HG03575 (cell line): ENCODE measurements at regions not wholly inside any gene's neighbourhood (a gene's known extent, or its start where the extent isn't known, plus 50 kb on each side); places are given as distances from the start of the nearest gene placed in this dataset.

Experiments
- ATAC-seq: cut with Tn5 transposase; IDR thresholded peaks from one replicate; pipeline ENCODE4 v1.9.1; 2021; ENCODE audit not compliant: unreplicated experiment, insufficient number of reproducible peaks, low FRiP score; ENCODE audit errors: extremely low read depth

DNA sequence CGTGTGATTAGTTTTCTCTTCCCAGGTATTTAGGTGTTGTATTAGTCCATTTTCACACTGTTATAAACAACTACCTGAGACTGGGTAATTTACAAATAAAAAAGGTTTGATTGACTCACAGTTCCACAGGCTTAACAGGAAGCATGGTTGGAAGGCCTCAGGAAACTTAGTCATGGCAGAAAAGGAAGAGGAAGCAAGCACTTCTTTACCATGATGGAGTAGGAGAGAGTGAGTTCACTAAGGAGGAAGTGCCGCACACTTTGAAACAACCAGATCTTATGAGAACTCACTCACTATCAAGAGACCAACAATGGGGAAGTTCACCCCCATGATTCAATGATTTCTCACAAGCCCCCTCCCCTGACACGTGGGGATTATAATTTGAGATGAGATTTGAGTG lies 1343.7 kb upstream of the GOT2 start:
- ATAC-seq, result no peak

DNA sequence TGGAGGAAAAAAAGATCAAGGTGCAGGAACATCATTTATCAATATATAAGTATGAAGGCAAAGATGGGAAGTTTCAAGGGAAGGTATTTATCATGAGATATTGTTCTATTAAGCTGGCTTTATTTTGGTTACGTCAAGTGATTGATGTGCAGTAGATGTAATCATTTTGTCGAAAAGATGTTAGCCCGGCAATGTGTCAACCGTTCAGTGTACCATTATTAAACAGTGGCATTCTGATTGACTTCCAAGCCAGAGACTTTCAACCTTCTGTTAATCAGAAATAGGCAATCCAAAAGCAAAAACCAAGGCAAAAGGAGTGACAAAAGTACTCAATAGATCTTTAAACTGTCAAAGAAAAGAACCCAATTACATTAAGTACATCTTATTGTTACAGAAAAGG lies 1340.3 kb upstream of the GOT2 start:
- ATAC-seq, result no peak

DNA sequence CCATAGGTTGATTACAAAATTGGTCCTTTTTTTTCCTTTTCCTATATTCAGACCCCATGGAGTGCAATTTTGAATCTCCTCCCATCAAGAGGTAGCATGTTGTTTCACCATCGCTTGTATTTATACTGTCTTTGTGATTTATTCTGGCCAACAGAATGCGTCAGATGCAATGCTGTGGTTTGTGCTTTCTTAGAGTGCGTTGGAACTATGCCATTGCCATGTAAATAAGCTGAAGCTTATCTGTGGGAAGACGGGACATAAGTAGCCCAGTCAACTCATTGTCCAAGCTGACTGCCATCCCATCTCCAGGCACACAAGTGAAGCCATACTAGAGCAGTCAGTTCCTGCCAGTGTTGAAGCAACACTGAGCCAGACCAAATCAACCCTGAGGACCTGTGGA lies 1339.3 kb upstream of the GOT2 start:
- no peak for ATAC-seq

DNA sequence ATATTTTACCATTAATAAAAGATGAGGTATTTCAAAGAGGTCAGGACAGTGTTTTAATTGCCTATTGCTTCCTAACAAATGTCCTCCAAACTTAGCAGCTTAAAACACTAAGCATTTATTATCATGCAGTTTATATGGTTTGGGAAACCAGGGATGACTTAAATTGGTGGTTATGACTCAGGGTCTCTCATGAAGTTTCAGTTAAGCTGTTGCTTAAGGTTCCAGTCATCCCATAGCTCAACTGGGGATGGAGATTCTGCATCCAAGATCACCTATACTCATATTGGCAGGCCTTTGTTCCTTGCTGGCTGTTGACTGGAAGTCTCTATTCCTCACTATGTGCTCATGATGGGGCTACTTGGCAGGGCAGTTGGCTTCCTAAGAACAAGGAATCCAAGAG lies 1329.9 kb upstream of the GOT2 start:
- no peak for ATAC-seq

DNA sequence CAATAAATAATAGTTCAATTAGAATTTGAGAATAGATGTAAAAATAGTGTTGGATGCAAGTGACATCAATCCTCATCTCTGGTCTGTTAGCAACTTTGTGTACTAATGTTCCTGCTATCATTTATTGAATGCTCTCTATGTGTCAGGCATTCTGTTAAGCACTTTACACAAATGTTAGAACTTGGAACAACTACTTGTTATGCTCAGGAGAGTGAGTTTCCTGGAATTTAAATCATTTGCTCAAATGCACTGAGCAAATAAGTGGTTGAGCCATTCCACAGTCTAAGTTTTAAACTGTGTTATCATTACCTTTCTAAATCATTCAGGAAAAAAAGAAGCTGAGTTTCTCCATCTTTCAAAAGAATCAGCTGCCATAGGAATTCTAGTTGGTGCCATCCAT lies 1327.3 kb upstream of the GOT2 start:
- no peak for ATAC-seq

DNA sequence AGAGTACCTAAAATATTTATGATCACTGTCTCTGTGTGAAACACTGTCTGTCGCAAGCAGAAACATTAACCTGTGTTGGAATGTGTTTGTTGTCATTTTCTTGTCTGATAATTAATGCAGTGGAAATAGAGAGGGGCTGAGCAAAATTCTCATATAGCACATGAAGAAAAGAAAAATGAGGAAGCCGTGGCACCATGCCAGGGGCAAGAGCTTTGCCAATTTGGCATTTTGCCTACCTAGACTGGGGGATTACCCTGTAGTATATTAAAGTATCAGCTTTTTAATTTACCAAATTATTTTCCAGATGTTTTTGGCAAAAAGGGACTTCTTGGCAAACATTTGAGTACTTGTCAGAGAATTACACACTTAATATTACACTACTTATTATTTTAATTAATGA lies 1326.6 kb upstream of the GOT2 start:
- ATAC-seq, result no peak

DNA sequence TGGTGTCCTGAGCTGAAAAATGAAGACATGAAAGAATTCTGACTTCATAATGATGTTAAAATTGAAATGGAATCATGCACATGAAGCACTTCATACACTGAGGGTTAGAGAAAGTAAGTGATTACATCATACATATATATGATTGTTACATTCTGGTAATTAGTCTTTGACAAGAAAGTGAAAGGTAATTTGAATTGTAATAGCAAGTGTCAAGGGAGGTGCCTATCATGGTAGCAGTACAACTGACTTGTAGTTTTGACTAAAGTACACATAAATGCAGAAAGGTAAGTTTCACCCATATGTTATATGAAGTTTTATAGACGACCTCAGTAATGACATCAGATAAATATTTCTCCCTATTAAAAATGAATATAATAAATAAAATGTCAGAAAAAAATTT lies 1325.0 kb upstream of the GOT2 start:
- no peak for ATAC-seq

DNA sequence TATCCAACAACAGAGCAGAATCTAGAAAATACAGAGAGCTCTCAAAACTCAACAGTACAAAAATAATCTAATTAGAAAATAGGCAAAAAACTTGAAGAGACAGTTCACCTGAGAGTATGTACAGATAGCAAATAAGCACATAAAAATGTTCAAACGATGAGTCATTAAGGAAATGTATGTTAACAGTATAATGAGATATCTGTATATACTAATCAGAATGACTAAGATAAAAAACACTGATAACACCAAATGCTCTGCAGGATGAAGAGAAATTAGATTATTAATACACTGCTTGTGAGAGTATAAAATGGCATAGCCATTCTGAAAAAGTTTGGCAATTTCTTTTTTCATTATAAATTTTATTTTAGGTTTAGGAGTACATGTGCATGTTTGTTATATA lies 1307.6 kb upstream of the GOT2 start:
- no peak for ATAC-seq

DNA sequence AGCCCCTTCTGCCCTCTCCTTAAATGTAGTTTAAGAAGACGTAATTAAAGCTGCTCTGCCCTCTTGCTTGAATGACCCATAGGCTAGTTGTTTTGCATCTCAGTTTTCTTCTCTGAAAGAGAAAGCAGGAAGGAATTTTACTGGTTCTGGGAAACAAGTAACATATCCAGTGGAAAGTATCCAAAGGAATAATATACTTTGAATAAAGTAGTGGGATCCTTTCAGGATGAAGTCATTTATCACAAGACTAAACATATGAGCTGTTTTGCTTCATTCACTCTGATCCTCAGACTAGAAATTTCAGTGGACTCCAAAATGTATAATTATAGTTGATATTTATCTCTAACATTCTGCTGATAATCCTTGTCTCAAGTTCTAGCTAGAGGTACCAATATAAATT lies 1297.6 kb upstream of the GOT2 start:
- ATAC-seq, result no peak

DNA sequence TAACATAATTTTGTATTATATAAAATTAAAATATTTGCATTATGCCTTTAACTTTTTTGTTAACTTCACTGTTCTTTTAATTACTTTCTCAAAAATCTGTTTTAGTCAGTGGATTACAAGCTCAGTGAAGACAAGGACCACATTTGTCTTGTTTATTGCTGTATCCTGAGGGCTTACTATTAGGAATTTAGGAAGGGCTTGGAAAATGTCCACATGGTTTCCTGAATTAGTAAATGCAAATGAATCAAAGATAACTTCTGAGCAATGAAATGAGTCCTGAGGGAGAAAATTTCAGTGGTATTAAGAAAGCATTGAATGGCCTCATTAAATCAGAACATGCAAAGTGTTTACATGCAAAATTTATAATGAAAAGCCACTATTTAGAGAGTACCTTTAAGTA lies 1293.2 kb upstream of the GOT2 start:
- no peak for ATAC-seq

DNA sequence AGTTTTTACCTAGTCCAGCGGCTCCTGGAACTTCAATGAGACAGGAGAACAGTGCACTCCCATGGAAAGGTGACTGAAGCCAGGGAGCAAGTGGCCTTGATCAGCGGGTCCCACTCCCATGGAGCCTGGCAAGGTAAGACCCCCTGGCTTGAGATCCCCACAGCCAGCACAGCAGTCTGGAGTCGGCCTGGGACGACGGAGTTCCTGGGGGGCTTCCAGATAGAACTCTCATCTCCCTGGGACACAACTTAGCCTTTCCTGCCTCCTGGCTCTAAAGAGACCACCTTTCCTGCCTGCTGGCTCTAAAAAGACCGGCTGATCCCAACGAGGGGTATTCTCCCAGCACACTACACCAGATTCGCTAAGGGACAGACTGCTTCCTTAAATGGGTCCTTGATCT lies 1279.0 kb upstream of the GOT2 start:
- no peak for ATAC-seq

DNA sequence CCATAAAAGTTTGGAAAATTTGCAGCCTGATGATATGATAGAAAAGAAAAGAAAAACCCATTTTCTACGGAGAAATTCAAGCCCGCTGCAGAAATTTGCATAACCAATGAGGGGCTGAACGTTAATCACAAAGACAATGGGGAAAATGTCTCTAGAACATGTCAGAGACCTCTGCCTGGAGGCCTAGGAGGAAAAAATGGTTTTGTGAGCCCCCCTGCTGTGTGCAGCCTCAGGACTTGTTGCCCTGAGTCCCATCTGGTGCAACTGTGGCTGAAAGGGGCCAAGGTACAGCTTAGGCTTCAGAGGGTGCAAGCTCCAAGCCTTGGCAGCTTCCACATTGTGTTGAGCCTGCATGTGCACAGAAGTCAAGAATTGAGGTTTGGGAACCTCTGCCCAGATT lies 1267.4 kb upstream of the GOT2 start:
- ATAC-seq, result no peak

DNA sequence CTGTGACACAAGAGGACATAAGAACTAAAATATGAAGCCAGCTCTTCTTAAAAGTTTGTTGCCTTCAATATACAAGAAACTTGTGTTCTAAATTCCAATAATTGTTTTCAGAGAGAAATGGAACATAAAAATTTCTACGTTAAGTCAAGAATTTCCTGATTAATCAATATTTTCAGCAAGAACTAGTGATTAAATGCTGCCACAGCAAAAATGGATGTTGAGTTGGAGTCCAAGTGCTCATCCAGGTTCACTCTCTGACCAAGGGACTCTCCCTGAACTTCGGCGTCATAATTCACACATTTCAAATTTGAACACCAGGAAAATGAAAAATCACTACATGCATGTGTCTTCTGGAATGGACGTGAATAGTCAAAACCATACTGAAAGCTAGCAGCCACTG lies 1263.6 kb upstream of the GOT2 start:
- no peak for ATAC-seq

DNA sequence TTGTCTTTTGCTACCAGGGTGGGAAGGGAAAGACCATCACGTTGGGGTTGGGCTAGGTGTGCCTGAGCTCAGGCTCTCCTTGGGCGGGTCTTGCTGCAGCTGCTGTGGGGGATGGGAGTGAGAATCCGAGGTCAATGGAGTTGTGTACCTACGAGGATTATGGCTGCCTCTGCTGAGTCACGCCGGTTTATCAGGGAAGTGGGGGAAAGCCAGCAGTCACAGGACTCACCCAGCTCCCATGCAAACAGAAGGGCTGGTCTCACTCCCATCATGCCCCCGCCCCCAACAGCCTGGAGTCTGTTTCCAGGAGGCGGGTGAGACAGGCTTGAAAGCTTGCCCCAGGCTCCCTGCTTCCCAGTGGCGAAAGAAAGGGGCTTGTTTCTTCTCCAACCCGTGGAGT lies 1259.0 kb upstream of the GOT2 start:
- ATAC-seq, result no peak

DNA sequence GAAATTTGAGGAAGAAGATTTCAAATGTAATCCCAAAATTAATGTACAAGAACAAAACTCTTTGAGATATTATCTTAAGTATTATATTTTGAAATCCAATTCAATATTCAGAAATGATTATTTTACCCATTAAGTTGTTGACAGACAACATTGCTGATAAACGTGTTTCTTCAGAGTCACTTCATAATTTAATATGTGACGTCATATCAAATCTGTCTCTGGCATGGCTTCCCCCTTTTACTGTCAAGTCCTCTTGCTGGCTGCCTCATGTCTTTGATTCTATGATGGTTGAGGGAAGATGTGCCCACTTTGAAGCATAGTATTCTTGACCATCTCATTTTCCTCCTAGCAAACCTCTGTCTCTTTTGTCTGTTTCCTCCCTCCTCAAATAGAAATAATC lies 1257.1 kb upstream of the GOT2 start:
- no peak for ATAC-seq

DNA sequence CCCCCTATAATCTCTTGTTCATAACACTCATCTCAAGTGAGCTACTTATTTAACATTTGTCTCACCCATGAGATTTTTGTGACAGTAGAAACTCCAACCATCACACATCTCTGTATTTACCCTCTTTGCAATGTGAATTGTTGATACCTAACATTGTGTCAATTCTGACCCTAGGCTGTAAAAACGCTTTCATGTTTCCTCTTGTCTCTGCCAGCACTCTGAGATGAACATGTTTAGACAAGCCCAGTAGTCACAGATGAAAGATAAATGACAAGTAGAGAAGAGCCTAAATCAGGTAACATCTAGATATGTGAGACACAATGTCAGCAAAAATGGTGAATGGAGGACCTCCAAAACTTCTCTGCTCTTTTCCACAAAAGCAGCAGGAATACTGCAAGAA lies 1254.5 kb upstream of the GOT2 start:
- no peak for ATAC-seq

DNA sequence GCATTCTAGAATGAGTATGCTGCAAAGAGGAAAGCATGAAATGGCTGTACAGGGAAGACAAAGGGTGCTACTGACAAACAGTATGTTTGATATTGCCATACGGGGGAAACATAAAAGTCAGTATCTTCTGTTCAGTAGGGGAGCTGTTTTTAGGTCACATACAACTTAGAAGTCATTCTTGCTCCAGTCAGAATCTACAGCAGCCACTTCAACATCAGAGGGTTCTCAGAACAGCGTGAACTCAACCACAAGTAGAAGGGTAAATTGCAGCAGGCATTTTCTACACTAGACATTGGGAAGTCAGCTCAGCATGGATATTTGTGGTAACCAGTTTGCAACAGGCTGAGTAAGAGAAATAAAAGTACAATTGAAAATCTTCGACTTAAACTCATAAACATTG lies 1241.8 kb upstream of the GOT2 start:
- ATAC-seq, result no peak

DNA sequence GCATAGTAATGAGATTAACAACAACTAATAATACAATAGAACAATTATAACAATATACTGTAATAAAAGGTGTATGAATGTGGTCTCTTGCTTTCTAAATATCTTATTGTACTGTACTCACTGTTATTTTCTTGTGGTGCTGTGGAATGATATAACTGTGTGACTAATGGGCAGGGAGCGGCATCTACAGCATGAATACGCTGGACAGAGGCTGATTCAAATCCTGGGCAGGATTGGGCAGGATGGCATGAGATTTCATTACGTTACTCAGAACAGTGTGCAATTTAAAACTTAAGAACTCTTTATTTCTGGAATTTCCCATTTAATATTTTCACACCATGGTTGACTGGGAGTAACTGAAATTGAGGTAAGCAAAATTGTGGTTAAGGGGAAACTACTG lies 1239.8 kb upstream of the GOT2 start:
- no peak for ATAC-seq

DNA sequence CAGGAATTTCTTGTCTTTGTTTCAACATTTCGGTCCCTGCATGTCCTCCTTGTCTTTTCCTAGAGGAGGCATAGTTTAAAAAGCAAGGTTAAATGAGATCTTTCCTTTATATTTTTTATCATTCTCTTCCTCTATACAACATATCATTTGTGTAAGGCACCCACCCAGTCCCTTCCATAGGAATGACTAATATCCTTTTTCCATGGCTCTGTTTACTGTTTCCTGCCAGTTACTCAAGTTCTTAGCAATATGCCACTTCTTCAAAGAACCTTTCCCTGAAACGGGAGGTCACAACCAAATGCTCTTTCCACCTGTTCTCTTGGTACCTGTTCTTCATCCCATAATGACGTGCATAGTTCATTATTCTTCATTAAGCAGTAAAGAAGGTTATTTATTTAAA lies 1237.1 kb upstream of the GOT2 start:
- ATAC-seq, result no peak

DNA sequence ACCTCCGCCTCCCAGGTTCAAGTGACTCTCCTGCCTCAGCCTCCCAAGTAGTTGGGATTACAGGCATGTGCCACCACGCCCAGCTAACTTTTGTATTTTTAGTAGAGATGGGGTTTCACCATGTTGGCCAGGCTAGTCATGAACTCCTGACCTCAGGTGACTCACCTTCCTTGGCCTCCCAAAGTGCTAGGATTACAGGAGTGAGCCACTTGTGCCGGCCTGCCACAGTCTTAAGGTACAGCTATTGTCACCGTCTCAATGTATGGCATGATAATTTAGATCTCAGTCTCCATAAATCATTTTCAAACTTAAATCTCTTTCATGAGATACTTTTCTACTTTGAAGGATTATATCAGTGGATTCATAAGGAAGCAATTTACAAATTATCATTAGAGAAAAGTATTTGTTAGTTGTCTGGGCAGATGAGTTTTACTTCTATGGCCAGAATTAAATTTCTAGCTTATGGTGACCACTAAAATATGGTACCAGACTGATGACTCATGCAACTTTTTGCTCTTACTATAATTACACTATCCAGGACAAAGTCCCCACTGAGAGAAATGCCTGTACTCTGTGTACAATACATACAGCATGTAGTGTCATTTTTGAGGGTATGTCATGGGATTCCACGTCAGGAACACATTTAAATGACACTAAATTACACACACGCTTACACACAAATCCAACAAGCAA lies 1230.3 kb upstream of the GOT2 start:
- ATAC-seq, result no peak

DNA sequence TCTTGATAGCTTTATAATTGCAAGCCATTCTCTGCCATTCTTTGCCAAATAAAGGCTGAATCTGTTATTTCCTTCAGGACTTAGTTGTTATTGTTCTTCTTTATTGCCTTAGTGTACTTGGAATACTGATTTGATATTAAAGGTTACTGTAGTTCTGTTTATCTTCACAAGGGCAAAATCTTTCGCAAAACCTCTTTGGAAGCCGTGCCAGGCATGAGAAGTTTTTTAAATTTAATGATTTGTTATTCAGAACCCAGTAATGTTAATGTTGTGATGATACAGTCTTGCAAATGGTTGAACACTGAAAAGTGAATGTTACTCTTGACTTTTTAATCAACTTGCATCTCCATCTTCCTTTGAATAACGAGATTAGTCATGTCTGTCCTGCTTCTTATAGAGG lies 1225.2 kb upstream of the GOT2 start:
- no peak for ATAC-seq

DNA sequence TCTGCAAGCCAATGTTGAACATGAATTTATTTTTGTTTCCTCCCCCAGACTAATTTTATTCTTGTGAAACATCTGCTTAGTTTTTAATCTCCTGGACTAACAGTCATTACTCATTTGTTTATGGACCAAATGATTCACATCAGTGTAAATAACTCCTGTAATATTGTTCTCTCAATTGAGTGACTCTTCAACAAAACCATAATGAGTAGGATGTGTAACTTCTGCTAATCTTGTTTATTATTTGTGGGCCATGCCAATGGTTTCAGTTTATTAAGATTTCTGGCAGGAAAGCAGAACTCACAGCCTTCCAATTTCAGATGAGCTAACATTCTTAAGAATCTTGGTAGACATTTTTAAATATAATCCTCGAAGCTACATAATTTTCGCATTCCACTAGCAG lies 1216.3 kb upstream of the GOT2 start:
- ATAC-seq, result no peak
